Ovary (tissue), 3 donors: ENCODE measurements at regions not wholly inside any gene's neighbourhood (a gene's known extent, or its start where the extent isn't known, plus 50 kb on each side); places are given as distances from the start of the nearest gene placed in this dataset.

Experiments used
- CTCF ChIP-seq, 3 donors: fragments of 450-650 bp in 2 of 3; fragments of 200-600 bp in 1 of 3; IDR thresholded peaks; one replicate each; pipeline versions ENCODE4 v1.5.1 to v1.8.0; 2016 to 2022; ENCODE audit warnings: antibody characterized with exemption in 3 of 3, mild to moderate bottlenecking in 1 of 3
- EP300 ChIP-seq: sonication (generic); formaldehyde crosslinking; IDR thresholded peaks from one replicate; pipeline ENCODE4 v1.6.1; 2017; ENCODE audit warnings: antibody characterized with exemption
- POLR2A ChIP-seq: fragments of 450-650 bp; IDR thresholded peaks from one replicate; pipeline ENCODE4 v1.6.1; 2017; ENCODE audit warnings: antibody characterized with exemption, mild to moderate bottlenecking, moderate library complexity
- donor health status: DM: no; HTN: no; CAD: no.

GRCh38 chr2:5392658-5393057 lies 299.5 kb upstream of the SOX11 start:
- no peak for TF ChIP-seq CTCF (IDR thresholded peaks at IDR 0.05)
- no peak for TF ChIP-seq POLR2A
- TF ChIP-seq EP300, result no peak
